Astrocyte of the cerebellum (primary cell): ENCODE measurements at regions not wholly inside any gene's neighbourhood (a gene's known extent, or its start where the extent isn't known, plus 50 kb on each side); places are given as distances from the start of the nearest gene placed in this dataset.
"Not testable (repeated sequence)": the region's sequence is repeated elsewhere in the genome, so short reads cannot be mapped to it uniquely, and the experiment has no call there.

ENCODE experiments used
- DNase-seq: peaks from one replicate; pipeline ENCODE4 v3.0.0-alpha.2; 2011; ENCODE audit warnings: low read depth
- H3K4me3 ChIP-seq: 2 replicates; pipeline ENCODE4 v1.5.1; 2011; ENCODE audit warnings: mild to moderate bottlenecking, low read depth, low read length, moderate library complexity
- in situ Hi-C: cut with HindIII; loops from 2 replicates; pipeline ENCODE4 v1.10.0; 2017; ENCODE audit warnings: low sequenced_read_pairs
- TF ChIP-seq, protein P1 (sequence below): IDR thresholded peaks from 2 replicates; pipeline ENCODE4 v1.5.1; 2012; ENCODE audit warnings: low read length, low read depth, moderate library complexity, mild to moderate bottlenecking; ENCODE audit errors: missing control alignments

DNA sequence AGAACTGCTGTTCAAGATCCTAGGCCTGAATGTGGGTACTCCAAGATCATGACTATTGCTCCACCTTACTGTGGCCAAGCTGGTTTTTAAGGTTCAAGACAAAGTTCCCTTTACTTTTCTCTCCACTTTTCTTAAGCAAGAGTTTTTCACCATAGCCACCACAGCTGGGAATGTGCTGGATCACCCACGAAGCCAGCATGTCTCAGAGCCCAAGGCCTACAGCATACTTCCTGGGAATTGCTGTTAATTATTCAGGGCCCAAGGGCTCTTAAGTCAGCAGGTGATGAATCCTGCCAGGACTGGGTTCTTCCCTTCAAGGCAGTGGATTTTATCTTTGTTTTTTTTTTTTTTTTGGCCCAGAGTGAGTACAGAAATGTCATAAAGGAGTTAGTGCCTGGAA is 149.4 kb upstream of the TUSC1 start:
- TF ChIP-seq, protein P1, sequence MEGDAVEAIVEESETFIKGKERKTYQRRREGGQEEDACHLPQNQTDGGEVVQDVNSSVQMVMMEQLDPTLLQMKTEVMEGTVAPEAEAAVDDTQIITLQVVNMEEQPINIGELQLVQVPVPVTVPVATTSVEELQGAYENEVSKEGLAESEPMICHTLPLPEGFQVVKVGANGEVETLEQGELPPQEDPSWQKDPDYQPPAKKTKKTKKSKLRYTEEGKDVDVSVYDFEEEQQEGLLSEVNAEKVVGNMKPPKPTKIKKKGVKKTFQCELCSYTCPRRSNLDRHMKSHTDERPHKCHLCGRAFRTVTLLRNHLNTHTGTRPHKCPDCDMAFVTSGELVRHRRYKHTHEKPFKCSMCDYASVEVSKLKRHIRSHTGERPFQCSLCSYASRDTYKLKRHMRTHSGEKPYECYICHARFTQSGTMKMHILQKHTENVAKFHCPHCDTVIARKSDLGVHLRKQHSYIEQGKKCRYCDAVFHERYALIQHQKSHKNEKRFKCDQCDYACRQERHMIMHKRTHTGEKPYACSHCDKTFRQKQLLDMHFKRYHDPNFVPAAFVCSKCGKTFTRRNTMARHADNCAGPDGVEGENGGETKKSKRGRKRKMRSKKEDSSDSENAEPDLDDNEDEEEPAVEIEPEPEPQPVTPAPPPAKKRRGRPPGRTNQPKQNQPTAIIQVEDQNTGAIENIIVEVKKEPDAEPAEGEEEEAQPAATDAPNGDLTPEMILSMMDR = no peak
- in situ Hi-C loops = no loop called here
- DNase-seq = no peak
- H3K4me3 ChIP-seq = no peak overlapping the region

DNA sequence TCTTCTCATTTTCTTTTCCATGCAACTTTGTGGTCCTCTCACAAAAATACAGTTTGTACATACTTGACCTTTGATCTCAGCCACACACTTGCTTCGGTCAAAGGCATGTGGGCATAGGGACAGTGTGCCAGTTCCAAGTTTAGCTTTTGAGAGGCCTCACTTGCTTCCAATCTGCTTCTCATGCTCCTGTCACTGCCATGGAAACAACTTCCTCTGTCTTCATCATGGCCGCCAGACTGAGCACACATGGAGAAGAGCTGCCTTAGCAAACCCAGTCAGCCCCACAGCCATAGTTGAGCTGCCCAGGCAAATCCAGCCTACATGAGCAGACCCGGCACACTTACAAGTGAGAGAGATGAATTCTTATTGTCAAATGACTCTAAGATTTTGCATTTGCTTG is 138.2 kb upstream of the TUSC1 start:
- in situ Hi-C loops = no loop called here
- no peak overlapping the region for H3K4me3 ChIP-seq
- no peak for DNase-seq
- TF ChIP-seq, protein P1 = no peak

DNA sequence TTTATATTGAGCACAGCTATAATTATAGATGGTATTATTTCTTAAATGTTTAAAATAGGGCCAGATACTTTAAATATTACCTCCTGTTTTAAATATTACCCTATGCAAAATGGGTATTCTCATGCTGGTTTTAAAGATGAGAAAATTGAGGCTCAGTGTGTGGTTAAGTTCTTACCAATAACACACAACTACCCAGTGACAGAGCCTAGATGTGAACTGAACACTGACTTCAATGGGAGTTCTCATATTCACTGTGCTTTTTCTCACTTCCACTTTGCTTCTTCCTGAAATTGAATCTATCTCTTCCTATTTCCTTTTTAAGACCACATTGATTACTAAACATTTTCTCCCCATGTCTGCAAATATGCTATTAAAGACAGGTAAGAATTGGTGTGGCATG is 135.8 kb upstream of the TUSC1 start:
- TF ChIP-seq, protein P1 = no peak
- H3K4me3 ChIP-seq = no peak overlapping the region
- DNase-seq = no peak
- in situ Hi-C loops = no loop called here

DNA sequence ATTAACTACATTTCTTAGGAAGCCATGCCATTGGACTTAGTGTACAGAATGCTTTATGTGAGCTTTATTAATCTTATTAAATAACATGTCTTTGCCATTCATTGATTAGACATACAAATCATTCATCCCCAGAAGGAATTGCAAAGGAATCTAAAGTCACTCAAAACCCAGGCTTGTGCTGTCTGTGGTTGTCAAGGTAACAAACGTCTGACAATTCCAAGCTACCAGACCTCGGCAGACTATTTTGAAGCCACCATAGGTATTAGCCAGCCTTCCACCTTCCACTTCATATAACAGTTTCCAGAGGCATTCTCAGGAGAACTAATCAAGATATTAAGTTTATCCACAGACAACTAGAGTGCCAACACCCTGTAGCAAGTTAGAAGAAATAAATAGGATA is 135.2 kb upstream of the TUSC1 start:
- no peak for DNase-seq
- in situ Hi-C loops = no loop called here
- TF ChIP-seq, protein P1 = no peak
- H3K4me3 ChIP-seq = no peak overlapping the region

DNA sequence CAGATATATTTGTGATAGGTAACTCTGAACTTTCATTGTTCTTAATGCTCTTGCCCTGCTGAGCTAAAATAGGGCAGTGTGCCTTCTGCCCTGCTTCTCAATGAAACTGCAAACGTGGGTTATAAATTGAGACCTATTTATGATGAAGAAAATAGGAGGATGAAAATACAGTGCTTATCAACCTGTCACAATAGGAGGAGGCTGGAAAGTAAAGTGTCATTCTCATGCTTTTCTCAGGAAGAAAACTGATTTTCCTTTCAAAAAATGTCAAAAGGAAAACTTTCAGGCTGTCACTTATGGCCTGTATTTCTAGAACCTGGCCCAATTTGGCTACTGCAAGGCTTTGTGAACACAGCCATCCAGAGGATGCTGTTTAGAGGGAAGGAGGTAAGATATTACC is 130.3 kb upstream of the TUSC1 start:
- in situ Hi-C loops = no loop called here
- DNase-seq = no peak
- TF ChIP-seq, protein P1 = no peak

DNA sequence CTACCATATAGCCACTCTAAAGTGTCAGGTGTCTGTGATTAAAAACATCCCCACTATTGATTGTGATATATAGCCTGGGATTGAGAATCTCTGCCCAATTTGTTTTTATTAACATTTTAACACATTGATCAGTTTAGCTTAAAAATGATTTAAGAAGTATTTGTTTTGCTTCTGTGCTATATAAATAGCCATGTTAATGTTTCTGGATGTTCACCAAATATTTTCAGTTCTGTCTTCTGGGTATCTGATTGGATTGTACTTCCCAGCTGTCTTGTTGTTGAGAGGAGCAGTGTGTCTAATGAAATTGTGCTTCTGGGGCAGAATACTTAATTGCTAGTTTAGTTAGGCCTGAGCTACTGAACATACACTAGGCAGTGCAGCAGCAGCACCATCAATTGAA is 126.6 kb upstream of the TUSC1 start:
- H3K4me3 ChIP-seq = no peak overlapping the region
- no peak for DNase-seq
- in situ Hi-C loops = no loop called here
- TF ChIP-seq, protein P1 = no peak

More for the DNA sequence above, 130.3 kb upstream of the TUSC1 start:
- no peak overlapping the region for H3K4me3 ChIP-seq

DNA sequence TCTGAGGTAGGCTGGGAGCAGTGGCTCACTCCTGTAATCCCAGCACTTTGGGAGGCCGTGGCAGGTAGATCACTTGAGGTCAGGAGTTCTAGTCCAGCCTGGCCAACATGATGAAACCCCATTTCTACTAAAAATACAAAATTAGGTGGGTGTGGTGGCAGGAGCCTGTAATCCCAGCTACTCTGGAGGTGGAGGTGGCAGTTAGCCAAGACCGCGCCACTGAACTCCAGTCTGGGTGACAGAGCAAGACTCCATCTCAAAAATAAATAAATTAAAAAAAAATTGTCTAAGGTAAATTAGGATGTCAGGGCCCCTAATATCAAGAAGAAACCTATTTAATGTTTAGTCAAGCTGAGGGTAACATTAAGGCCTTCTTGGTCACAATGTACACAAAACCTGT is 123.7 kb upstream of the TUSC1 start:
- DNase-seq, in situ Hi-C loops: not testable (repeated sequence)

More for the DNA sequence above, 123.7 kb upstream of the TUSC1 start:
- H3K4me3 ChIP-seq = not testable (repeated sequence)
